ENCODE measurements at regions not wholly inside any gene's neighbourhood (a gene's known extent, or its start where the extent isn't known, plus 50 kb on each side); places are given as distances from the start of the nearest gene placed in this dataset.

DNA sequence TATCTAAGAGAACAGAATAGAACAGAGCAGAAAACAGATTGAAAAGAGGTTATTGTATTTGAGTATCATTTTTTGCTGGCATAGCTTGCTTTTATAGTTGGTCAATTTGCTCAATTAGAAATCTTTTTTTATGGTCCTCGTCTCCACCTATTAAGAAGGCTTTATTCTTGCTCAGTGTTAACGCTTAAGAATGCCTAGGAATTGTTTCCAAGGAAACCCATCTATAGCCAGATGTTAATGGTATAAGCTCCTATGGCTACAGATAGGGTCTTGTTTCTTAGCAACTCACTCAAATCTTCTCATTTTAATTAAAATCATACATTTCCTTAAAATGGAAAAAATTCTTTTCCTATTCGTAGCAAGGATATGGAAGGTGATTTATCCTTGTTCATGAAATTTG lies 392.3 kb downstream of the TMEM135 start:
- TF ChIP-seq, protein P1, sequence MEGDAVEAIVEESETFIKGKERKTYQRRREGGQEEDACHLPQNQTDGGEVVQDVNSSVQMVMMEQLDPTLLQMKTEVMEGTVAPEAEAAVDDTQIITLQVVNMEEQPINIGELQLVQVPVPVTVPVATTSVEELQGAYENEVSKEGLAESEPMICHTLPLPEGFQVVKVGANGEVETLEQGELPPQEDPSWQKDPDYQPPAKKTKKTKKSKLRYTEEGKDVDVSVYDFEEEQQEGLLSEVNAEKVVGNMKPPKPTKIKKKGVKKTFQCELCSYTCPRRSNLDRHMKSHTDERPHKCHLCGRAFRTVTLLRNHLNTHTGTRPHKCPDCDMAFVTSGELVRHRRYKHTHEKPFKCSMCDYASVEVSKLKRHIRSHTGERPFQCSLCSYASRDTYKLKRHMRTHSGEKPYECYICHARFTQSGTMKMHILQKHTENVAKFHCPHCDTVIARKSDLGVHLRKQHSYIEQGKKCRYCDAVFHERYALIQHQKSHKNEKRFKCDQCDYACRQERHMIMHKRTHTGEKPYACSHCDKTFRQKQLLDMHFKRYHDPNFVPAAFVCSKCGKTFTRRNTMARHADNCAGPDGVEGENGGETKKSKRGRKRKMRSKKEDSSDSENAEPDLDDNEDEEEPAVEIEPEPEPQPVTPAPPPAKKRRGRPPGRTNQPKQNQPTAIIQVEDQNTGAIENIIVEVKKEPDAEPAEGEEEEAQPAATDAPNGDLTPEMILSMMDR (conservative IDR thresholded peaks at IDR 0.05 in 1 of 2, IDR thresholded peaks at IDR 0.05 in 1 of 2; ENCODE audit: extremely low read depth in 1 of 2, insufficient read depth in 1 of 2, low read depth in 1 of 2, low read length in 2 of 2): no peak
- TF ChIP-seq EZH2 (IDR thresholded peaks at IDR 0.05; ENCODE audit: borderline replicate concordance, low read length): no peak

Measured in mammary epithelial cell (primary cell).